Amniotic epithelial cell (primary cell): ENCODE measurements at regions not wholly inside any gene's neighbourhood (a gene's known extent, or its start where the extent isn't known, plus 50 kb on each side); places are given as distances from the start of the nearest gene placed in this dataset.
"Not testable (repeated sequence)": the region's sequence is repeated elsewhere in the genome, so short reads cannot be mapped to it uniquely, and the experiment has no call there.

Experiments used
- DNase-seq: peaks from one replicate; pipeline ENCODE4 v3.0.0-alpha.2; 2010; ENCODE audit warnings: low read depth

DNA sequence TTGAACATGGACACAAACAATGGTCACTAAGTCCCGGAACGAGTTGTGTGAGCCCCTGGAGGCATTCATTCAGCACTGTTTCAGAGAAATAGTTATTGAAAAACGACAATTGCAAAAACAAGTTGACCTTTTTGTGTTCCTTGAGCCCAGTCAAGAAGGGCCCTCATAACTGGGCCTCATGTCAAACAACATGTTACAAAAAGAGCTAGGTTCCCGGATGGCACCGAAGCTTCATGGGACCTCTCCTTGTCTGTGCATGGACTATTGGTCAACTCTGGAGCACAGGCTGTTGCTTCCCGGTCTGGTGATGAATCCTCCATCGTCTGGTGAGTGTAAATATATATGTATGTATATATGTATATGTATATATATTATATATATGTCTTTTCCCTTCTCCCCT is 176.6 kb downstream of the ALG10 start:
- no peak for DNase-seq

DNA sequence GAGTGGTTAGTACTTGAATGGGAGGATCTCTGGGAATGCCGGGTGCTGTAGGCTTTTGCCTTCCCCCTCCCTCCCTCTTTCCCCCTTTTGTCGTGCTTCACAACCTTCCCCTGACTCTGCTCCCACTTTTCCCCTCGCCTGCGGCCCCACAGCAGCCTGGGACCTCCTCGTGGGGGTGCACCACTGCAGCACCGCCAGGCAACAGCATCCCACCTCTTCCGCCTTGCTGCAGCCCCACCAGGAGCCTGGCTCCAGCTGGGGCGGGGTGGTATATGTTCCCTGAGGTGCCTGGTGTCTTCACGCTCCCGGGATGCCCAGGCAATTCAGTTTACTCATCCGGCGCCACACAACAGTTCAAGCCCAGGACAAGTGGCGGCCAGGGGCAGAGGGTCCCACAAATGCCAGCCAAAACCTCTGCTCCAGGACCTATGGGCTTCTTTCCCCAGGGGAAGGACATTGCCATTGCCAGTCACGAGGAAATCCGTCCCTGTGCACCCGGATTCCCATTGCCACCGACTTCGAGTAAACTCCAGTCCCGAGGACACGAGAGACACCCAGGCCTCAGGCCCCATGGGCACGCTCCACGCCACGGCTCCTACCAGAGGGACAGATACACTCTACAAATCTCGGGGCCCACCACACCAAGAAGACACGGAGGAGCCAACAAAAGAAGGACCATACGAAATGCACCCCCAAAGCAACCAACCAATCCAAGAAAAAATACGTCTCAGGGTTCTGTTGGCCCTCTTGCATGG is 181.7 kb downstream of the ALG10 start:
- DNase-seq, result no peak

DNA sequence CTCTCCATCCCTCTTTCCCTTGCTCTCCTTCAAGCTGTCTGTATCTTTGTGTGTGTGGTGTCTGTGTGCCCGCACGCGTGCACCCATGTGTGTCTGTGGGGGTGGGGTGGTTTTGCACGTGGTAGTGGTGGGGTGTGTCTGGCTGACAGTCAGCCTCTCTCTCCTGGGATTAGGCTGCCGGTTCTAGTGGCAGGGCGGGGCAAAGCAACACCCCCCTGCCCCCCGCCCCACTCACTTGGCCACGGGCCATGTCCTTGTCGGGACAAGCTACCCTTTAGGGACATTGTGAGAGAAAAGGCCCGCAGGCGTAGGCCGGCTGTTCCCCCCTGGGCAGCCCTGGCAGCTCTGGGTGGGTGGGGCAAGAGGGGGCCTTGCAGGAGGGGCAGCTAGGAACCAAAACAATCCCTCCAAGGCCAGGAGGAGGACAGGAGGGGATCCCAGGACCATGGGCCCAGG is 182.6 kb downstream of the ALG10 start:
- DNase-seq, result no peak

DNA sequence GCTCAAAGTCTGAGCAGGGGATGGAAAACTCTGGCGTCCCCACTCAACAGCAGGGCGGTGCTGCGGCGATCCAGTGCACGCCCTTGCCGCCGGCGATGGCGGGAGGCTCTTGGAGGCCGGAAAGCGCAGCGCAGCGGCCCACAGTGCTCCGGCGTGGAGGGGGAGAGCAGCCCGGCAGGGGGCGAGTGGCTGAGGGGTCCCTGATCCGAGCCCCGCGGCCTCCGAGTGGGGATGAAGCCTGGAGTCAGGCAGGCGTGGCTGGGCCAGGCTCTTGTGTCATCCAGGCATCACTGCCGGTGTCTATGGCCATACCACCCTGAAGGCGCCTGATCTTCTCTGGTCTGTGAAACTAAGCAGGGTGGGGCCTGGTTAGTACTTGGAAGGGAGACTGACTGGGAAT is 183.1 kb downstream of the ALG10 start:
- no peak for DNase-seq

DNA sequence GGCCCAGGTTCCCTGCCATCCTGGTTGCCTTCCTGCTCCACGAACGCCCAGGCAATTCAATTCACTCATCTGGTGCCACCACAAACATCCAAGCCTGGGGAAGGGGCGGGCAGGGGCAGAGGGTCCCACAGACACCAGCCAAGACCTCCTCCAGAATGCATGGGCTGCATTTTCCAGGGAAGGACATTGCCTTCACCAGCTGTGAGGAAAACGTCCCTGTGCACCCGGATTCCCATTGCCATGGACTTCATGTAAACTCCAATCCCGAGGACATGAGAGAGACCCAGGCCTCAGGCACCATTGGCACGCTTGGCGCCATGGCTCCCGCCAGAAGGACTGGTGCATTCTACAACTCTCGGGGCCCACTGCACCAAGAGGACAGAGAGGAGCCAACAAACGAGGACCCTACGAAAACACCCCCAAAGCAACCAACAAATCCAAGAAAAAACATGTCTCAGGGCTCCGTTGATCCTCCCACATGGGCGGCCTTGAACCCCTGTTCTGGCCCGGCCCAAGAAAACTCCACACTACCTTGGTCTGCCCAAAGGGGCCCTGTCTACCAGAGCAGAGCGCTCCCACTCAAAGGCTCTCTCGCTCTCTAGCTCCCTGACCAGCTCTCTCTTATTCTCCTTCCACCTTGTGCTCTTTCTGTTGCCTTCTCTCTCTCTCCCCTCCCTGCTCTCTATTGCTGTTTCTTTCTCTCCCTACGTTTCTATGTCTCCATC is 183.9 kb downstream of the ALG10 start:
- no peak for DNase-seq

DNA sequence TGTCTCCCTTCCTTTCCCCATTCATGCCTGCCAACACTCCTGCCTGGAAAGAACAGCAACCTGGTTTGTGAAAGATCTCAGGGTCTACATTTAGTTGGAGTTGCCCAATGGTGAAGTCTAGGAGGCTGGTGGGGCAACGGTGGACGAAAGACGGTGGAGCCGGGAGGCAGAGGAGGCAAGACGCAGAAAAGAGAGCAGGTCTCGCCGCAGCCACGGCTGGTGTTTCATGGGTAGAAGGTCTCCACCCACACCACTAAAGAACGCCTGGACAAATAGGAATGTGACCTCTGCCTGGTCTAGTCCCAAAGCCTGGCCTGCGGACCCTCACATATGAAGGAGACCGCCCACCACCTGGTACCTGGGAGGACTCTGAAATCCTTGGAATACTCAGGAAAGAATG is 185.6 kb downstream of the ALG10 start:
- DNase-seq, result no peak

DNA sequence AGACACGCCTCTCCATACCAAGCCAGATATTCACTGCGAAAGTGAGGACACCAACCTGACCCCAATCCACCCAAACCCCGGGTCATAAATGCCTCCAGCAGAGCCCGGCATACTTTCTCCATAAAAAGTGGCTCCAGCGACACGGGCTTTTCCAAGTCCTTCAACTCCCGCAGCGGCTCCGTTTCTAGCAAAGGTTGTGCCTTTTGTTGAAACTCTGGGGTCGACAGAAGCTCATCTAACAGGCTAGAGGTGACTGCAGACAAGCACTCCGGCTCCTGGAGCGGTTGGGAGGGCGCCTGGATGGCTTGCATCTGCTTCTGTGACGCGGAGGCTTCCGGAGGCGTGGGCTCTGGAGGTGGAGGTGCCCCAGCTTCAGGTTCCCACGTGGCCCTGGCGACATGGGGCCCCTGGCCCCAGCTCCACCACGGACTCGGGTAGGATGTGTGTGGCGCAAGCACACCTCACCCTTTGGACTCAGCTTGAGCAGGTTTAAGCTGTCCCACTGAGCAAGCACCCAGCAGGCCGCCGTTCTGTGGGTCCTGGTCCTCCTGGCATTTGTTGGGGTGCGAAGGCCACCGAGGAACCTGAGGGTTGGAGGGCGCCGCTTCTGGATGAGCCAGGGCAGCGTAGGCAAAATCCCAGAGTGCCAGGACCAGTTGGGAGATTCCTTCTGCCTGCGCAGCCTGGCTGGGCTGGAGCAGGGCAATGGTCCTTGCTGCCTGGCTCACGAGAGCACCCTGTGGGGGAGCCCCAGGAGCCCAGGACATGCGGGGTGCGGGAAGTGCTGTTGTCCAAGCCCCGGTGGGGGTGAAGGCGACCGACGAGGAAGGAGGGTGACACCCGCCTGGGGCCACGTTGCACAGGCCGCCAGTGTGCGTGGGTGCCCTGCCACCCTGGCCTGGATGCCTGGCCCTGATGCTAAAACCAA is 186.3 kb downstream of the ALG10 start:
- no peak for DNase-seq

DNA sequence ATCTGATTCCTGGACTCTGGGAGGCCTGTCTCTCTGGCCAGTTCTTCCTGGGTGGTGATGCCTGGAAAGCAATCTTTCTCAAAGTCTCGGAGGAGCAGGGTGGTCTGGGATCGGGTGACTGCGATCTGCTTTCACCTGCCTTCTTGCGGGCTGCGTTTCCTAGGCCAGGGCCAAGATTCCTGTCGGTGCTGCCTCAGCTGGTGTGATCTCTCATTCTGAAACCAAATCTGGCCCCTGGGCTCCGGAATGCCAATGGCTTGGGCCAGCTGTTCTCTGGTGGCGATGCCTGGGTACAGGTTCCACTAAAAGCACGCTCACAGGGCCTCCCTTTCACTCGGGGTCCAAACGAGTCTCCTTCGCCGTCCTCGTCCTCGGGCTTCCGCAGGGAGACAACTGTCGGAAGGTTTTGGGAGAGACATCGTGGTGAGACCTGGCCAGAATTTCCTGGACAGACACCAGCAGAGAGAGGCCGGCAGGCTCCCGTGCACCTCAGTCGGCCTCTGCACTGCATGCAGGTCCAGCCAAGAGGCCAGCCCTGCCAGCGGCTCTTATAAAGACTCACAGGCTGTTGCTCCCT is 187.1 kb downstream of the ALG10 start:
- DNase-seq, result no peak

DNA sequence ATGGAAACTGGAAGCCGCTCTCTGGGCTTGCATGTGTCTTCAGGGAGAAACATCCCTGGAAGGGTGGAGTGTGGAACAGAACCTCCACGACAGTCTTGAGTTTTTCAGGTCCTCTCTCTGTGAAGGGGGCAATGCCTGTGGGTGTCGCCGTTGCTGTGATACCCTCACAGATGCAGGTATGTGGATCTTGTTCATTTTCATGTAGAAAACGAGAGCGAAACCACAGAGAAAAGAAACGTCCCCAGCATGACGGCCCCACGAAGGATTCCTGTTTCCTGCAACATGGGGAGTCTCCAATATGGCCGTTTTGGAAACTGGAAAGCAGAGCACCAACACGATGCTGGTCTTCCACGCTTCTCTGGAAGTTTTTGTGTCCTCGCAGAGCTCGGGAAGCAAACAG is 187.9 kb downstream of the ALG10 start:
- DNase-seq, result no peak

DNA sequence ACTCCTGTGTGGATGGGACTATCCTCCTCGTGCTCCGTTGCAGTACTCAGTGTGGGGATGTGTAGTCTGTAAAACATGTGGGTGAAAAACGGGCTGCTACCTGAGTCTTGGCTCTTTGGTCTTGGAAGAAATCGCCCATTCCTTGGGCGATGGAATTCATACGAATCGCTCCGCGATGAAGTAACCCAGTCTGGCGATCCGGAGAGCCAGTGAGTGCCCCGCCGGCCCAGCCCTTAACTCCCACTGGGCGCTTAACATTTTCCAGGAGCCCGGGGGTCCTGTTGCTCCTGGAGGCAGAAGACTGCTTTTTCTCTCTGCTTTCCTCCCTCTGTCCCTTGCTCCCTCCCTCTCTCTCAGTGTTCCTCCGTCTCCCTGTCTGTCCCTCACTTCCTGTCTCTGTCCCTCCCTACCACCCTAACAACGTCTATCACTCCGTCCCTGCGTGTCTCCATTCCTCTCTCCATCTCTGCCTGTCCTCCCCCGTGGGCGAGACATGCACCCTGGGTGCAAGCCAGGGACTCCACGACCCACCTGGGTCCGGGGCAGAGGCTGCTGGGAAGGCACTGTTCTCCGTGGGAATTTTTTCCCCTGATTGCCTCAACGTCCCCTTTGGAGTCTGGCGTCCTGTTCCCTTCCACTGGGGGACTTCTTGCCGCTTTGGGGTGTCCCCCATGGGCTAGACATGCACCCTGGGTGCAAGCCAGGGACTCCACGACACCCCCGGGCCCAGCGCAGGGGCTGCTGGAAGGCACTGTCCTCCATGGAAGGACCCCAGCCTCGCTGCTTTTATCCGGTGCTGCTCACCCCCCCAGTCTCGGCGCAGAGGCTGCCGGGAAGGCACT is 188.6 kb downstream of the ALG10 start:
- DNase-seq, result no peak

DNA sequence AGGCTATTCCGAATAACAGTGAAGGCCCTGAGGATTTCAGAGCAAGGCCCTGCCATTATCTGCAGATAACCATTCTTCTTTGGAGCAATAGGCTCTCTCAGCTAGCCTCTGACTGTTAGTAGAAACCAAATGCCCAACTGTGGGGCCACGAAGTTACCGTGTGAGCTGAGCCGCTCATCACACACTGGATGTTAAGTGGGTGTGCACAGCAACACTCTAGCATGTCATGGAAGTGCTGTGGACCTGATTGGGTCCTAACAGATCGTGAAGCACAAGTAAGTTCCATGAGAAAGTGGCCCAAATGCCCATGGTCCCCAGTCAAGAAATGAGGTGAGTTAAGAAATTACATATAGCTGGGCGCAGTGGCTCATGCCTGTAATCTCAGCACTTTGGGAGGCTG is 190.4 kb downstream of the ALG10 start:
- DNase-seq, result no peak

DNA sequence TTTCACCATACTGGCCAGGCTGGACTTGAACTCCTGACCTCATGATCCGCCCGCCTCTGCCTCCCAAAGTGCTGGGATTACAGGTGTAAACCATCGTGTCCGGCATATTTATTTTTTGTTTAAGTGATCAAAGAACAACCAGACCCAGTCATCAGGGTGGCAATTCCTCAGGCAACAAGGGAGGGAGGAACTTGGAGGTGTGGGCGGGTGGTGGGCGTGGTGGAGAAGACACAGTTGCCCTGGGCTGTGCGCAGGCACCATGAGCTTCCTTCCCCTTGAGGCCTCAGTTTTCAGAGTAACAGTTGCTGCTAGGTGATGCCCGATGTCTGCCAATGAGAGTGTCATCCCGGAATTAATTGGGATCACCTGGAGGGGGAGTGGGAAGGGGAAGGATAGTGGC is 191.7 kb downstream of the ALG10 start:
- no peak for DNase-seq

DNA sequence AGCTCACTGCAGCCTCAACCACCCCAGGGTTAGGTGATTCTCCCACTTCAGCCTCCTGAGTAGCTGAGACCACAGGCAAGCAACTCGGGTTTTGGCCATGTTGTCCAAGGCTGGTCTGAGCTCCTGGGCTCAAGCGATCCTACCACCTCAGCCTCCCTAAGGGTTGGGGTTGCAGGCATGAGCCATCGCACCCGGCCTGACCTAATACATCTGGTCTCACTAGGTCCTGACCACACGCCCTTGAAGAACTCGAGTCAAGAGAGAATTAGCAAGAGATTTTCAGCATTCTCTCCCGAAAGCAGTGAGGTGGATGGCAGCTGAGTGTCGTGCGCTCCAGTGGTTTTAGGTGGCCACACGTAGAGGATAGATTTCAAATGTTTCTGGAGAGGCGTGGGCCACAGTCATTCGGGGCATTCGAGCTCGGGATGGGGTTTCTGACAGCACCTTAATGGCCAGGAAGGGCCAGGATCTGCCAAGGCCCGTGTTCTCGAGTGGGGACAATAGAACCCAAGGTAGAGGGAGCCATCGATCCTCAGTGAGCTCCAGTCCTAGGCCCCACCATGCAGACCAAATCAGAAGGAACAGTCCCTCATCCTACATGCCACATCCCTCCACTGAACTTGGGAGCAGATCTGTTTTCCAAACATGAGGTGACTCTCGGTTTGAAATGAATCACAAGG is 193.1 kb downstream of the ALG10 start:
- DNase-seq, result no peak

DNA sequence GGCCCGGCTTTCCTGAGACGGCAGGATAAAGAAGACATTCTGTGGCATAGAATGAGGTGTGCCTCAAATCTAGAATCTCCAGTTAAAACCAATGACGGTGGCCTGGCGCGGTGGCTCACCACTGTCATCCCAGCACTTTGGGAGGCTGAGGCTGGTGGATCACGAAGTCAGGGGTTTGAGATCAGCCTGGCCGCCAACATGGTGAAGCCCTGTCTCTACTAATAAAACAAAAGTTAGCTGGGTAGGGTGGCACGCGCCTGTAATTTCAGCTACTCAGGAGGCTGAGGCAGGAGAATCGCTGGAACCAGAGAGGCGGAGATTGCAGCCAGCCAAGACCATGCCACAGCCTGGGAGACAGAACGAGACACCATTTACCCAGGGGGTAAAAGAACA is 193.6 kb downstream of the ALG10 start:
- DNase-seq, result no peak

DNA sequence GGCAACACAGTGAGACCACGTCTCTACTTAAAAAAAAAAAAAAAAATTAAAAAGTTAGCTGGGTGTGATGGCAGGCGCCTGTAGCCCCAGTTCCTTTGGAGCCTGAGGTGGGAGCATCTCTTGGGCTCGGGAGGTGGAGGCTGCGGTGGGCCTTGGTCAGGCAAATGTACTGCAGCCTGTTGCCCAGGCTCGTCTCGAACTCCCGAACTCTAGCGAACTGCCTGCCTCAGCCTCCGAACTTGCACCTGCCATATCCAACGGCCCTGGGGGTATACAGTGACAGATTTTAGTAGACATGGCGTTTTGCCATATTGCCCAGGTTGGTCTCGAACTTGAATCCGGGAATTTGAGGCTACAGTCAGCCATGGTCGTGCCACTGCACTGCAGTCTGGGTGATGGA is 195.4 kb downstream of the ALG10 start:
- DNase-seq, result no peak

DNA sequence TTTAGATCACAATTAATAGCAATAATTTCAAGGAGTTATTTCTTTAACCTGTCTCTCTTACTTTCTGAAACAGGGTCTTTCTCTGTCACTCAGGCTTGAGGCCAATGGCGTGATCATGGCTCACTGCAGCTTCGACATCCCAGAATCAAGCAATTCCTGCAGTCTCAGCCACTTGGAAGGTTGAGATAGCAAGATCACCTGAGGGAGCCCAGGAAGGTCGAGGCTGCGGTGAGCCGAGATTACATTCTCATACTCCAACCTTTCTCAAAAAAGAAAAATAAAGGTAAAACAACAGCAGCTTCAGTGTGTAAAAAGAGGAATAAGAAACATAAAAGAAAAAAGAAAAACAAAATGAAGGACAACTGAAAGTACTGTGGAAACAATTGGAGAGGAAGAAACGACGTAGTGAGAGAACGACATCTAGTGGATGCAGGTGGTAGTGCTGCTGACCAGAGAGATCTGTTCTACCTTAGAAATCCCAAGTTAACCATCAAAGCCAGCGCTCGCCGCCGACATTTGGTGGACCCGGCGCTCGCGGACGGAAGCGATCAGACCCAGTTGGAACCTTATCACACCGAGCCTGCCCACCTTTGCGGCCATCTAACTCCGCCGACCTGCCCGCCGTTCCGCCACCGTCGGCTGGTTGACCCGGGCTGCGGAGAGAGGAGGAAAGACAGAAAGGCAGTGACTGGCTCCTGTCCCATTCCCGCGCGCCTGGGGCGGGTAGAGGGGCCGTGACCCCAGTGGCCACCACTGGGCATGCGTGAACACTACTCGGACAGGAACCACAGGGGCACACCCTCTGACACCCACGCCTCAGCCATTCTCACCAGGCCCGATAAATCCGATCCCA is 196.1 kb downstream of the ALG10 start:
- peak; percentile 46 for DNase-seq

DNA sequence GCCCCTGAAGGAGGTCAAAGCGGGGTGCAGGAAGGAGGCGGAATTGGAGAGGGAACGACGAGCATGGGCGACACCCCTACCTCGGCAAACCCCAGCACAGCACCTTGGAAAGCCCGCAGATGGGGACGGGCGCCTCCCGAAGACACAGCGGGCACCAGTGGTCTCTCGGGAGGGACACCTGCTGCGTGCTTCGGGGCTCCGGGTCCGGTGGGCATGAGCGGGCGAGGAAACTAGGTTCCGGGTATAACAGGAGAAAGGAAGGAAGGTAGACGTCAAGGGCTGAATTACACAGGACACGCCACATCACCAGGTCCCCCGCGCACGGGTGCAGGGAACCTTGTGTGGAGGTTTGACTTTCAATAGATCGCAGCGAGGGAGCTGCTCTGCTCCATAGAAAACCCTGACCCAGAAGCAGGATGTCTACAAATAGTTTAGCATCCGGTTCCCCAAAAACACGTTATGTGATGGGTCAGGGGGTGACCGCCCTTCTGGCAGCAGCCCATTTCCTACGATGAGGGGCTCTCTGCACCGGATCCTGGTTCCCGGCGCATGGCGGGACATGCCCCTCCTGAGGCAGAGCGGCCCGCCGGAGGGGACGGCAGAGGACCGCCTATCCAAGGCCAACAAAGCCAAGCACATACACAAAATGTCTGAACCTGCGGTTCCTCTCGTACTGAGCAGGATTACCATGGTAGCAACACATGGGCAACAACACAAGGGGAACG is 196.9 kb downstream of the ALG10 start:
- DNase-seq, result no peak

DNA sequence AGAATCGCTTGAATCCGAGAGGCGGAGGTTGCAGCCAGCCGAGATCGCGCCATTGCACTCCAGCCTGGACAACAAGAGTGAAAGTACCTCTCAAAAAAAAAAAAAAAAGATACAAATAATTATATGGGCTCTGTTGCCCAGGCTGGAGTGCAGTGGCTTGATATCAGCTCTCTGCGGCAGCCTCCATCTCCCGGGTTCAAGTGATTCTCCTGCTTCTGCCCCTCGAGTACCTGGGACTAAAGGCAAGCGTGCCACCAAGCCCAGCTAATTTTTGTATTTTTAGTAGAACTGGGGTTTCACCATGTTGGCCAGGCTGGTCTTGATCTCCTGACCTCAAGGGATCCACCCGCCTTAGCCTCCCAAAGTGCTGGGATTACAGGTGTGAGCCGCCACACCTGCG is 197.8 kb downstream of the ALG10 start:
- not testable (repeated sequence) for DNase-seq

DNA sequence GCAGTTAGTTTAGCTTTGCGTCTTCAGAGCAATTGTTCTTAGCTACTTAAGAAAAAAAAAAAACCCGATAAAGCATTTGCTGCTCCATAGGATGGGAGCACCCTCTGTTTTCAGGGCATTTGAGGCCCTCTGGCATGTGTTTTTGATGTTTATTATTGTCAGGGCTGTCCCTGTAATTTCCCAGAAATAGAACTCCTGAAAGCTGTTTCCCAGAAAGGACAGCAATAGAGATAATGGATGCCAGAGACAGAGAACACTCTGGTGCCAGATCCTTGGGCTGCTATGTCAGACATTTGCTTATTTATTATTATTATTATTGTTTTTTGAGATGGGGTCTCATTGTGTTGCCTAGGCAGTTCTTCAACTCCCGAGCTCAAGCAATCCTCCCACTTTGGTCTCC is 201.3 kb downstream of the ALG10 start:
- DNase-seq, result no peak
